ENCODE measurements at regions not wholly inside any gene's neighbourhood (a gene's known extent, or its start where the extent isn't known, plus 50 kb on each side); places are given as distances from the start of the nearest gene placed in this dataset.

- intact Hi-C loops (cut with DNase I; ENCODE audit: low total_unique reads), result no loop called here
- 82 to 90% (median 87%) methylated on average over 7 of the region's 7 CpGs for WGBS, 5 donors
- no peak overlapping the region for H3K27ac ChIP-seq
These were observed 56.0 kb upstream of the ARGLU1 start for GRCh38 chr13:106623799-106624460.

GRCh38 chr13:106621833-106622232, 53.9 kb upstream of the ARGLU1 start:
- WGBS, 5 donors, result 60 to 80% (median 68%) methylated on average over 1 of the region's 1 CpG
- intact Hi-C loops (cut with DNase I; ENCODE audit: low total_unique reads), result no loop called here
- Histone ChIP-seq H3K4me3 (no peak overlapping the region), H3K27me3 (peaks cover 0 to 15% (median 0%) of the 10 kb centered on the region in 3 donors), H3K9me3 (no peaks in the 10 kb centered on the region), H3K27ac (no peak overlapping the region), H3K4me1 (peaks cover 0 to 10% (median 7%) of the 10 kb centered on the region in 4 donors), H3K36me3 (no peaks in the 10 kb centered on the region)
- TF ChIP-seq CTCF (IDR thresholded peaks at IDR 0.05) (no peak), POLR2A (IDR thresholded peaks at IDR 0.05) (no peak), EP300 (IDR thresholded peaks at IDR 0.05) (no peak), POLR2AphosphoS5 (IDR thresholded peaks at IDR 0.05) (no peak)
- no peak for DNase-seq

More at GRCh38 chr13:106623799-106624460, 56.0 kb upstream of the ARGLU1 start:
- Histone ChIP-seq H3K9me3 (no peaks in the 10 kb centered on the region), H3K4me3 (no peak overlapping the region), H3K27me3 (peaks cover 0 to 15% (median 0%) of the 10 kb centered on the region in 3 donors), H3K4me1 (peaks cover 0 to 10% (median 7%) of the 10 kb centered on the region in 4 donors), H3K36me3 (no peaks in the 10 kb centered on the region)
- no peak for TF ChIP-seq POLR2A (IDR thresholded peaks at IDR 0.05)
- TF ChIP-seq EP300 (IDR thresholded peaks at IDR 0.05), result no peak
- no peak for TF ChIP-seq CTCF (IDR thresholded peaks at IDR 0.05)
- TF ChIP-seq POLR2AphosphoS5 (IDR thresholded peaks at IDR 0.05), result no peak
- no peak for DNase-seq

- TF ChIP-seq POLR2AphosphoS5 (IDR thresholded peaks at IDR 0.05) (peak in 1 of 3 donors; percentile 48), EP300 (IDR thresholded peaks at IDR 0.05) (no peak), CTCF (IDR thresholded peaks at IDR 0.05) (peak in 5 of 7 experiments; percentile 61 to 80 (median 72)), POLR2A (IDR thresholded peaks at IDR 0.05) (no peak)
- peak in 1 of 2 donors; percentile 84 for DNase-seq
- H3K27me3 ChIP-seq, result peaks cover 0 to 11% (median 0%) of the 10 kb centered on the region in 3 donors
- H3K4me1 ChIP-seq, result peaks cover 0 to 14% (median 9%) of the 10 kb centered on the region in 4 donors
- intact Hi-C loops (cut with DNase I; ENCODE audit: low total_unique reads), result no loop called here
- peak overlapping the region in 2 of 5 donors; percentile 0 to 6 for H3K27ac ChIP-seq
- 13 to 24% (median 19%) methylated on average over 10 of the region's 10 CpGs for WGBS, 5 donors
- no peaks in the 10 kb centered on the region for H3K36me3 ChIP-seq
- no peaks in the 10 kb centered on the region for H3K9me3 ChIP-seq
- peak overlapping the region in 1 of 4 donors; percentile 3 for H3K4me3 ChIP-seq
These were observed 52.0 kb upstream of the ARGLU1 start for GRCh38 chr13:106619688-106620555.

Small RNA genes lying in the stretch of these regions (small RNA-seq; reads per million reads assigned to genes)
- gene MIR1267 (0 reads per million in 4 donors), gene SNORD31B (0.07 to 0.15 (median 0.09) reads per million in 4 donors)
